ENCODE measurements at regions not wholly inside any gene's neighbourhood (a gene's known extent, or its start where the extent isn't known, plus 50 kb on each side); places are given as distances from the start of the nearest gene placed in this dataset.

GRCh38 chr19:30082168-30082567 lies 140.1 kb downstream of the URI1 start:
- no peak for TF ChIP-seq NR2C2 (IDR thresholded peaks at IDR 0.05; ENCODE audit: borderline replicate concordance, control insufficient read depth, insufficient read length, low read depth)
- TF ChIP-seq EP300 (IDR thresholded peaks at IDR 0.05; ENCODE audit: borderline replicate concordance in 1 of 2, control insufficient read depth in 1 of 2, low read depth in 2 of 2, low read length in 2 of 2) = no peak
- TF ChIP-seq PRDM15 (CRISPR knock-in tag; IDR thresholded peaks at IDR 0.05) = no peak
- TF ChIP-seq SP1 (IDR thresholded peaks at IDR 0.05; ENCODE audit: low read depth, low read length) = no peak
- no peak for TF ChIP-seq RAD21 (IDR thresholded peaks at IDR 0.05; ENCODE audit: insufficient read depth, low read depth, low read length)
- no peak for TF ChIP-seq RB1 (IDR thresholded peaks at IDR 0.05; ENCODE audit: borderline replicate concordance)
- TF ChIP-seq CTCF (IDR thresholded peaks at IDR 0.05 in 2 of 3, conservative IDR thresholded peaks at IDR 0.05 in 1 of 3; ENCODE audit: control insufficient read depth in 2 of 3, extremely low read depth in 1 of 3, insufficient read depth in 1 of 3, low read depth in 3 of 3, low read length in 3 of 3) = no peak
- TF ChIP-seq JUNB (IDR thresholded peaks at IDR 0.05) = no peak
- no peak for TF ChIP-seq POLR2A (IDR thresholded peaks at IDR 0.05; ENCODE audit: low read depth, low read length)
- no peak for TF ChIP-seq SMAD1 (IDR thresholded peaks at IDR 0.05; ENCODE audit: low read depth, partially characterized antibody)
- no peak for TF ChIP-seq RCOR1 (conservative IDR thresholded peaks at IDR 0.05; ENCODE audit: low read depth, low read length)
